ENCODE measurements at regions not wholly inside any gene's neighbourhood (a gene's known extent, or its start where the extent isn't known, plus 50 kb on each side); places are given as distances from the start of the nearest gene placed in this dataset.

- no peak overlapping the region for H3K4me3 ChIP-seq (ENCODE audit: low read depth, low read length)
- no peak for TF ChIP-seq CTCF (IDR thresholded peaks at IDR 0.05; ENCODE audit: low read depth, low read length)
Measured at GRCh38 chr15:66919421-66919820, 146.0 kb upstream of the SMAD3 start.

DNA sequence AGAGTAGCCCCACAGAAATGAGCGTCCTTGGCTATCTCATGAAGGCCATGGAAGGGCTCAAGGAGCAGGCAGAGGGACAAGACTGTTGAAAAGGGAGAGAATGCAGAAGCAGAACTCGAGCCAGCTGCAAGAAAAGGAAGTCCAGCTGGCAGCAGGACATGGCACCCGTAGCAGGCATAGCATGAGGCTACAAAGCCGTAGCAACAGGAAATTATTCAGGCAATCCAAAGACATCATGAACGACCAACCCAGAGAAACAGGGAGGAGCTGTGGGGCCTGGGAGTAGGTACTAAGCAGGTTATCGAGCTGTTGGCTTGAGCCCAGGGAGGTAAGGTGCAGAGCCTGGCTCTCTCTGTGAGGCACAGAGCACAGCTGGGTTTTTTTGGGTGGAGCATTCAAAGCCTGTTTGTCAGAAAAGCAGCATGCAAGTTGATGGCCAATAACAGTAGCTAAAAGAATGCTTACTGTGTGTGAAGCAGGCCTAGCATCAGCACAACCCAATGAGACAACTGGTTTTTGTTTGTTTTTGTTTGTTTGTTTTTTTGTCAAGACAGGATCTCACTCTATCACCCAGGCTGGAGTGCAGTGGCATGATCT, 144.0 kb upstream of the SMAD3 start:
- no peak overlapping the region for H3K4me3 ChIP-seq (ENCODE audit: low read depth, low read length)
- TF ChIP-seq CTCF (IDR thresholded peaks at IDR 0.05; ENCODE audit: low read depth, low read length): no peak

DNA sequence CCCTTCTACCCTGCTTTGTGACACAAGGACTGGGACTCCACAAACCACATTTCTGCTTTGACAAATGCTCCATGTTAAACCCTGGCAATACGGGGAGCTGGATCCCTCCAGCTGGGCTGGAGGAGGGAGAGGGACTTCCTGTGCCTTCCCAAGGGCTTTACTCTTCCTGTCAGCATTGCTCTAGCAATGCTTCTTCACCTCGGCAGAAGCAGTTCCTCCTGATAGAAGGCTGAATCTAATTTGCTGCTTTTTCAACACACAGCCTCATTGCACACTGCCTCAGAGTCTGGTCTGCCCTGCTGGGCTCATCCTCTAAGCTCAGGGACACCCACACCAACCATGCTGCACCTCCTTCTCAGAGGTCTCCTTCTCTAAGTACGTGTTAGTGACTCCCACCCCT, 142.8 kb upstream of the SMAD3 start:
- TF ChIP-seq CTCF (IDR thresholded peaks at IDR 0.05; ENCODE audit: low read depth, low read length): no peak
- no peak overlapping the region for H3K4me3 ChIP-seq (ENCODE audit: low read depth, low read length)

GRCh38 chr15:66923438-66923881, 141.9 kb upstream of the SMAD3 start:
- peak; percentile 51 for TF ChIP-seq CTCF (IDR thresholded peaks at IDR 0.05; ENCODE audit: low read depth, low read length)
- no peak overlapping the region for H3K4me3 ChIP-seq (ENCODE audit: low read depth, low read length)

DNA sequence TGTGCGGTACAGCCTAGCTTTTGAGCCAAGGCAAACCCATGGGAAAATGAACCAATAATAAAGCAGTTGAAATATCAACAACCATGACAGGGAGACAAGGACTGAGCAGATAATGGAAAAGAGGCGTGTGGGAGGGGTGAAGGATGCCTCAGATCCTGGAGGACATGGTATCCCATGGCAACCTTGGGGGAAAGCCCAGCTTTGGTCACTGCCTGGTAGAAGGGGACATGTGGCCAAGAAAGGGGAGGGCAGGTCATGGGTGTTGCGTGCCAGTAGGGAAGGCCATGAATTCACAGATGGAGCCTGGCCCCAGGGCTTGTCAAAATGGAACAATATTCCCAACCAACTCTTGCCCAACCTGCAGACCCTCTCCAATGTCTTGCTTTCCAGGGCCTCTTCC, 140.5 kb upstream of the SMAD3 start:
- TF ChIP-seq CTCF (IDR thresholded peaks at IDR 0.05; ENCODE audit: low read depth, low read length): no peak
- H3K4me3 ChIP-seq (ENCODE audit: low read depth, low read length): no peak overlapping the region

DNA sequence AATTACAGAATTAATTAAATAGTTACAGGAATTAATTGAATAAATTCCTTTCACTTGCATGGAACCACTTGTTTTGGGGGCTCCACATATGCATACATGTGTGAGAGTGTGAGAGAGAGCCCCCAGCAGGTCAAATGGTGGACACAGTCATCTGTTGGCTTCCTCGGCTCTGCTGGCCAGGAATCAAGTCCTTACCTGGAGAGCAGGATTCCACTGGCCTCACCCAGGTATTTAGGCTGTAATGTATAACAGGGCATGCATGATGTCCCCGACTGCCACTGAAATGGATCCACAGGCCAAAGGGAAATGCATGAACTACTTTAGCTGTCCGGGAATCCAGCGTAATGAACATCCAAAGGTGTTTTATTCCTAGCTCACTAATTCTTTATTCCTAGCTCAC, 139.7 kb upstream of the SMAD3 start:
- TF ChIP-seq CTCF (IDR thresholded peaks at IDR 0.05; ENCODE audit: low read depth, low read length): no peak
- no peak overlapping the region for H3K4me3 ChIP-seq (ENCODE audit: low read depth, low read length)

DNA sequence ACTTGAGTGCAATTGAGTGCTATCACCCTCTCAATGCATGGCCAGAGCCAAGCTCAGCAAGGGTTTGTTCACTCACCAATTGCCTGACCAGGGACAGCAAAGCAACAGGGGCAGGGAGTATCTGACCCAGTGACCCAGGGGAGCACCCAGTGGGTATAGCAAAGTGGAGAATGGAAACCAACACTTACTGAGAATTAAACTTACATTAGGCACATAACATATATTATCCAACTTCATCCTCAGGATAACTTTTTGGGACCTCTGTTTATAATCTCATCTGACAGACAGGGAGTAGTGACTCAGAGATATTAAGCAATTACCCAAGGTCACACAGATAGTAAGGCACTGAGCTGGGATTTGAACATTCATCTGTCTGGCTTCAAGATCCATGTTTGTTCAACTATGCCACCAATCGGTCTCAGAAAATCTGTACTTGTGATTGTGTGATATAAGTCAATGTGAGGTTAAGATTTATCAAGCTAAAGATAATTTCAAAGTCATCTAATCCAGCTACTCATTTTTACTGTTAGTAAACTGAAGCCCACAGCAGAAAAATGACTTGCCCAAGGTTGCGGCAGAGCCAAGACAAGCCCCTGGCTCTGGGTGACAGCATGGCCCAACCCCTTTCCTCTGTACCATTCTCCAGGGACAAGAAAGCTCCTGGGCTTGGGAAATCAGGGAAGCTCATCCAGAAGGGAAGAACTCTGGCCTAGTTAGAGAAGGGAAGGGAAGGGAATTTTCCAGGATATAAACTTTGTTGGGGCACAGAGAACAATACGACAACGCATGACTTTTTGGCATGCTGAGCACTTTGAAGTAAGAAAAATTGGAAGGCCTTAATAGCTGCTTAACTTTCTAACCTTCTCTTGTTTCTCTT, 138.0 kb upstream of the SMAD3 start:
- no peak for TF ChIP-seq CTCF (IDR thresholded peaks at IDR 0.05; ENCODE audit: low read depth, low read length)

More for the DNA sequence above, 138.0 kb upstream of the SMAD3 start:
- H3K4me3 ChIP-seq (ENCODE audit: low read depth, low read length): no peak overlapping the region

Data from WI38 (cell line).